ENCODE measurements at regions not wholly inside any gene's neighbourhood (a gene's known extent, or its start where the extent isn't known, plus 50 kb on each side); places are given as distances from the start of the nearest gene placed in this dataset.

GRCh38 chr1:219465212-219466093, 147.5 kb downstream of the ZC3H11B start:
- H3K4me3 ChIP-seq (ENCODE audit: low read length in 3 of 3), result no peak overlapping the region
- no peaks in the 10 kb centered on the region for H3K27me3 ChIP-seq (ENCODE audit: control insufficient read depth, insufficient read depth, low read length)
- FAIRE-seq (no peak), DNase-seq (no peak)
- intact Hi-C loops (cut with DNase I), result no loop called here
- no peak overlapping the region for H3K27ac ChIP-seq (ENCODE audit: low read depth in 2 of 2, low read length in 2 of 2)
- H3K9me3 ChIP-seq (ENCODE audit: control insufficient read depth in 2 of 3, insufficient read depth in 1 of 3, low read length in 3 of 3), result no peaks in the 10 kb centered on the region
- no peaks in the 10 kb centered on the region for H3K36me3 ChIP-seq (ENCODE audit: control insufficient read depth in 2 of 3, insufficient read depth in 3 of 3, low read length in 3 of 3)
- H3K9ac ChIP-seq (ENCODE audit: low read length in 3 of 3), result no peak overlapping the region
- no peaks in the 10 kb centered on the region for H3K4me1 ChIP-seq (ENCODE audit: control insufficient read depth in 2 of 3, insufficient read depth in 2 of 3, low read depth in 1 of 3, low read length in 3 of 3)
- no peak for TF ChIP-seq CTCF (IDR thresholded peaks at IDR 0.05; ENCODE audit: borderline replicate concordance, extremely low read depth, insufficient read depth)

- Histone ChIP-seq H3K4me1 (ENCODE audit: control insufficient read depth in 2 of 3, insufficient read depth in 2 of 3, low read depth in 1 of 3, low read length in 3 of 3) (no peaks in the 10 kb centered on the region), H3K36me3 (ENCODE audit: control insufficient read depth in 2 of 3, insufficient read depth in 3 of 3, low read length in 3 of 3) (no peaks in the 10 kb centered on the region), H3K9ac (ENCODE audit: low read length in 3 of 3) (no peak overlapping the region), H3K4me3 (ENCODE audit: low read length in 3 of 3) (no peak overlapping the region), H3K27me3 (ENCODE audit: control insufficient read depth, insufficient read depth, low read length) (no peaks in the 10 kb centered on the region), H3K9me3 (ENCODE audit: control insufficient read depth in 2 of 3, insufficient read depth in 1 of 3, low read length in 3 of 3) (no peaks in the 10 kb centered on the region), H3K27ac (ENCODE audit: low read depth in 2 of 2, low read length in 2 of 2) (no peak overlapping the region)
- no peak for DNase-seq
- no peak for TF ChIP-seq CTCF (IDR thresholded peaks at IDR 0.05; ENCODE audit: borderline replicate concordance, extremely low read depth, insufficient read depth)
- no peak for FAIRE-seq
- intact Hi-C loops (cut with DNase I), result no loop called here
These were observed 149.3 kb downstream of the ZC3H11B start for GRCh38 chr1:219463636-219464035.

- Histone ChIP-seq H3K4me3 (ENCODE audit: low read length in 3 of 3) (no peak overlapping the region), H3K4me1 (ENCODE audit: control insufficient read depth in 2 of 3, insufficient read depth in 2 of 3, low read depth in 1 of 3, low read length in 3 of 3) (no peaks in the 10 kb centered on the region), H3K27ac (ENCODE audit: low read depth in 2 of 2, low read length in 2 of 2) (no peak overlapping the region), H3K9me3 (ENCODE audit: control insufficient read depth in 2 of 3, insufficient read depth in 1 of 3, low read length in 3 of 3) (no peaks in the 10 kb centered on the region), H3K36me3 (ENCODE audit: control insufficient read depth in 2 of 3, insufficient read depth in 3 of 3, low read length in 3 of 3) (no peaks in the 10 kb centered on the region), H3K9ac (ENCODE audit: low read length in 3 of 3) (no peak overlapping the region), H3K27me3 (ENCODE audit: control insufficient read depth, insufficient read depth, low read length) (no peaks in the 10 kb centered on the region)
- no peak for DNase-seq
- TF ChIP-seq CTCF (IDR thresholded peaks at IDR 0.05; ENCODE audit: borderline replicate concordance, extremely low read depth, insufficient read depth), result no peak
- intact Hi-C loops (cut with DNase I), result no loop called here
- FAIRE-seq, result no peak
These were observed 150.9 kb downstream of the ZC3H11B start for GRCh38 chr1:219461981-219462400.

Measured in kidney (tissue), 13 donors.